ENCODE measurements at regions not wholly inside any gene's neighbourhood (a gene's known extent, or its start where the extent isn't known, plus 50 kb on each side); places are given as distances from the start of the nearest gene placed in this dataset.

- no peak for DNase-seq
These were observed 81.8 kb upstream of the DAP start for GRCh38 chr5:10842823-10843222.

GRCh38 chr5:10839916-10840599 is 79.0 kb upstream of the DAP start:
- no peak for DNase-seq

- no peak for DNase-seq
These were observed 78.1 kb upstream of the DAP start for GRCh38 chr5:10839118-10839517.

- no peak for DNase-seq
These were observed 77.0 kb upstream of the DAP start for GRCh38 chr5:10838038-10838437.

- DNase-seq: no peak
These were observed 76.0 kb upstream of the DAP start for GRCh38 chr5:10836986-10837385.

GRCh38 chr5:10834695-10835094 is 73.7 kb upstream of the DAP start:
- DNase-seq: no peak

GRCh38 chr5:10832987-10833386 is 72.0 kb upstream of the DAP start:
- DNase-seq: no peak

- DNase-seq: no peak
These were observed 71.4 kb upstream of the DAP start for GRCh38 chr5:10832421-10832820.

- no peak for DNase-seq
These were observed 70.4 kb upstream of the DAP start for GRCh38 chr5:10831419-10831818.

- no peak for DNase-seq
These were observed 67.2 kb upstream of the DAP start for GRCh38 chr5:10828241-10828640.

- no peak for DNase-seq
These were observed 66.5 kb upstream of the DAP start for GRCh38 chr5:10827571-10827970.

- no peak for DNase-seq
These were observed 65.9 kb upstream of the DAP start for GRCh38 chr5:10826971-10827370.

- DNase-seq: no peak
These were observed 65.0 kb upstream of the DAP start for GRCh38 chr5:10825897-10826644.

GRCh38 chr5:10812218-10812617 is 51.2 kb upstream of the DAP start:
- DNase-seq: no peak
